GM19324 (cell line): ENCODE measurements at regions not wholly inside any gene's neighbourhood (a gene's known extent, or its start where the extent isn't known, plus 50 kb on each side); places are given as distances from the start of the nearest gene placed in this dataset.
"Not testable (repeated sequence)": the region's sequence is repeated elsewhere in the genome, so short reads cannot be mapped to it uniquely, and the experiment has no call there.

ENCODE experiments used
- ATAC-seq: cut with Tn5 transposase; IDR thresholded peaks from one replicate; pipeline ENCODE4 v1.9.1; 2021; ENCODE audit warnings: mild to moderate bottlenecking, moderate library complexity; ENCODE audit not compliant: unreplicated experiment, low FRiP score

DNA sequence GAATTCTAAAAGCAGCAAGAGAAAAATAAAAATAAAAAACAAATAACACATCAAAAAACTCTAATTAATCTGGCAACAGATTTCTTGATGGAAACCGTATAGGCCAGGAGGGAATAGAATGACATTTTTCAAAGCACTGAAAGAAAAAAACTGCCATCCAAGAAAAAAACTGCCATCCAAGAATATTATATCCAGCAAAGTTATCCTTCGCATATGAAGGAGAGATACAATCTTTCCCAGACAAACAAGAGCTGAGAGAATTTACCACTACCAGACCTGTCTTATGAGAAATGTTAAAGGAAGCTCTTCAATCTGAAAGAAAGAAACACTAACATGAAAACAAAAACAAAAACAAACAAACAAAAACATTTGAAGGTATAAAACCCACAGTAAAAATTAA, 214.8 kb downstream of the EMP1 start:
- ATAC-seq = no peak

DNA sequence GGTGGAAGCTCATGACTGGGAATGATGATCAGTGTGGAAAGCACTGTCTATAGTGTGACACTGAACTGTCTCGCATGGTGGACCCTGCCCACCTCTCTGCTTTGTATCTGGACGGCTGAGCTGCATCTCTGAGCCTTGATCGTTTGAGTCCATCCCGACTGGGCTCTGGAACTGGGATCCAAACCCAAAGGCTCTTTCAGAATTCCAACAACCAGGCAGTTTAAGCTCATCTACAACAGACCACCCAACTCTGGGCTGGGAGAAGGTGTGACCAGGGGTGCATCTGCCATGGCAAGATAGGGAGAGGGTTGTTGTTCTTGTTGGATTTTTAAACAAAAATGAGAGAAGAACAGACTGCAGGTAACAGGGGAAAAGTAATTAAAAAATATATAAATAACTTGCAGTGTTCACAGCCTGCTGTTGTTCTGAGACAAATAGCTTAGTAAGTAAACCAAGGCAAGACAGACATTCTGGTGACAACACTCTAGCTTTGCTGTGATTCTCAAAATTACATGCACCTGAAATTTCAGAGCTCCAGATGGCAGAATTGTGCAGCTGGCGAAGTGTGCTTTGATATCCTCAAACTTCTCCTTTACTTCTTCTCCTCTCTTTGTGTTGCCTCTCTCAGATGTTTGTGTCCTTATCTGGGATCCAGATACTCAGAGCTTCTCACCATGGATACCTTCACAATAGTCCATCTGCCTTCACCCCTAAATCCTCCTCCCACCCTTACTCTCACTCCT, 209.6 kb downstream of the EMP1 start:
- ATAC-seq = no peak

GRCh38 chr12:13404631-13405473, 208.3 kb downstream of the EMP1 start:
- no peak for ATAC-seq

- ATAC-seq = no peak
These were observed 207.6 kb downstream of the EMP1 start for GRCh38 chr12:13404111-13404628.

DNA sequence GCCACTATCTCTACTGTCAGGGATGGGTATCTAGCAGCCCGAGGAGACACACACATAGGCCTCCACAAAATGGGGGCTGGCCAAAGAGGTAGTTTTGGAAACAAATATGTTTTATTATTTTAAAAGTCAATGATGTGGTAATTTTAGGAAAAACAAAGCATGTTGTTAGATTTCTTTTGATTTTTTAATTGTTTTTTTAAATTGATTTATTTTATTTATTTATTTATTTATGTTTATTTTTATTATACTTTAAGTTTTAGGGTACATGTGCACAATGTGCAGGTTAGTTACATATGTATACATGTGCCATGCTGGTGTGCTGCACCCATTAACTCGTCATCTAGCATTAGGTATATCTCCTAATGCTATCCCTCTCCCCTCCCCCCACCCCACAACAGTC, 194.8 kb downstream of the EMP1 start:
- not testable (repeated sequence) for ATAC-seq

DNA sequence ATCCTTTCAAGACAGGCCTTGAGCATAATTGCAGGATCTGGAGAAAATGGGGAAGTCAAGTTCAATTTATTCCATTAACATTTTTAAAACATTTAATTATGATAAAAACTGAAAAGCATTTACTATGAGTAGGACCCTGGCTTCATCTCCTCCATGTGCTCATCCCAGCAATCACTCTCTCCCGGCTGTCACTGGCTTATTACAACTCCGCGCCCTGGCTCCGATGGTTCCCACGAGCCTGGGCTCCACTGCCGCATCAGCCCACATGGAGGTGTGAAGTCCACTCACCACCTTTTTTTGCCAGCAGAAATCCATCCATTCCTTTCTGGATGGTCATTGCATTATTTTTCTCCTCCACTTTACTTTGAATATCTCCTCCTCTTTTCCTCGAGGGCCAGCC, 194.4 kb downstream of the EMP1 start:
- no peak for ATAC-seq

- no peak for ATAC-seq
These were observed 193.9 kb downstream of the EMP1 start for GRCh38 chr12:13390381-13390861.

- no peak for ATAC-seq
These were observed 190.6 kb downstream of the EMP1 start for GRCh38 chr12:13387101-13387500.

GRCh38 chr12:13386323-13387039, 190.0 kb downstream of the EMP1 start:
- no peak for ATAC-seq

GRCh38 chr12:13383379-13383778, 186.9 kb downstream of the EMP1 start:
- ATAC-seq = no peak

DNA sequence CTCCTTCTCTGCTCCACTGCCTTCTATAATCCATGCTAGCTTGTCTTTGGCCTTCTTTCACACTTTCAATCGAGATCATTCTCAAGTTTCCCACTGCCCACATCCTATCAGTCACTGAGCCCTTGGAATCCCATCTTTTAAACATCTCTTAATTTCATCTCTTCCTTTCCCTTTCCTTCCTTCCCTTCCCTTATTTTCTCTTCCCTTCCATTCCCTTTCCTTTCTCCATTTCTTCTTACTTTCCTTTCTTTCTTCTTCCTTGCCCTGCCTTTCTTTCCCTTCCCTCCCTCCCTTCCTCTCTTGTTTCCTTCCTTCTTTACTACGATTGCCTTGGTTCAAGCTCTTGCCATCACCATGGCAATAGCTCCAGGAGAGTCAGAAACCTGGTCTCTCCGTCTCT, 183.8 kb downstream of the EMP1 start:
- no peak for ATAC-seq

- no peak for ATAC-seq
These were observed 183.1 kb downstream of the EMP1 start for GRCh38 chr12:13379531-13380188.

DNA sequence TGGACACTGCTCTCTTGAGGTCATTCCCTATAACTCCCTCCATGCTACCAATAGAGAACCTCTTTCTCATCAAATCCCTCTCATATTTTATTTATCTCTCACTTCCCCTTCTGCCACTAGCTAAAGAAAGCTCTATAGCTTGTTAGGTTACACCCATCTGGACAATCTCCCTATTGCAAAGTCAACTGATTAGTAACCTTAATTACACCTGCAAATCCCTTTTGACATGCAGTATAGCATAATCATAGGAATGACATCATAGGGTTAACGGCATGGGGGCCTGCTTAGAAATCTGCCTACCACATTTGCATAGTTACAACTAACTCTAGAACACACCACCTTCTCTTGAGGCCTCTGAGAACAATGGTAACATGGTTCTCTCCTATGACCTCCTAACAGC, 181.2 kb downstream of the EMP1 start:
- ATAC-seq = no peak

DNA sequence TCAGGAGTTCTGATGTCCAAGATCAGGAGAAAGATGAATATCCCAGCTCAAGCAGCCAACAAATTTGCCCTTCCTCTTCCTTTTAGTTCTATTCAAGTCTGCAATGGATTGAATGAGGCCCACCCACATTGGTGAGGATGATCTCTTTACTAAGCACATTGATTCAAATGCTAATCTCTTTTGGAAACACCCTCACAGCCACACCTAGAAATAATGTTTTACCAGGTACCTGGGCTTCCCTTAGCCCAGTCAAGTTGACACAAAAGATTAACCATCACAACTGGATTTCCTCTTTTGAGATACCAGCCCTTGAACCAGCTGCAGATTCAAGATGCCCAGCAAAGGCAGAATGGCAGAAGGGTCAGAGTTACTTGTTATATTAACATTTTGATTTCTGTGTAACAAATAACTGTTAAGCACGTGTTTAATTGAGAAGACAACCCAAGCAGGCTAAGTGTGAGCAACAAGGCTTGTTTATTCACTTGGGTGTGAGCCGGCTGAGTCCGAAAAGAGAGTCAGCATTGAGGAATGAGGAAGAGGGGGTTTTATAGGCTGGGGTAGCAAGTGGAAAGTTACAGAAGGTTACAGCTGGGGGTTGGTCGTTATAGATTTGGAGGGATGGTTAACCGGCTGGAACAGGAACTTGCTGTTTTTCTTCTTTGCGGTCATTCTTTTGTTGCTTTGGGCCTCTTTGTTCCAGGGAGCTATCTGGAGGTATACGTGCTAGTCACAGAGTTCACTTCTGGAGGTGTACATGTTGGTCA, 180.3 kb downstream of the EMP1 start:
- ATAC-seq = no peak

DNA sequence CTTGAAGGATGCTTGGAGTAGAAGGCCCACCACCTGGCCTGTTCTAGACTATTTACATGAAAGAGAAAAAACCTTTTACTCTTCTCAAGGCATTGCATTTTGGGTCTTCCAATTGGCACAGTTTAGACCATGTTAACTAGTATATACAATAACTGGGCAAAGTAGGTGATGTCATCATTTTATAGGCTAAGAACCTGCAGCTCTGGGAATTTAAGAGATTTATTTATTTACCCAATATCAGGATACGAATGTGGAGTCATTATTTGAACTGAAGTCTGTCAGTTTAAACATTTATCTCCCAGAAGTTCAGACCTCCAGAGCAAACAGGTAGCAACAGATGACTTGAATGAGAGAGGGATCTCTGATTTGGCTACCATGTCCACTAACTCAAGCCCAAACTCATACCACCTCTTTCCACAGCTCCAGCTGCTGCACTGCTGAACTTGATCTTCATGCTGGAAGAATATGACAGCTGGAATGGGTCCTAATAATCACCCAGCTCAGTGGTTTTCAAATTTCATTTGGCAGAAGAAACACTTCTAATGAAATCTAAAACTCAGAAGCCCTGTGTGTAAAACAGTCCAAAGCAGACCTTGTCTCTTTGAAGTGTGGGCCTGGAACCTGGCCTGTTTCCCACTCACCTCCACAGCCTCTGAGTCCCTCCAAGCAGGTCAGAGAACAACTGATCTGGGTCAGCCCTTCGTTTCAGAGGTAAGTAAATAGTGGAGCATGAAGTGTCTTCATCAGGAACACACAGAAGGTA, 179.2 kb downstream of the EMP1 start:
- no peak for ATAC-seq

- no peak for ATAC-seq
These were observed 178.3 kb downstream of the EMP1 start for GRCh38 chr12:13374793-13375192.

- ATAC-seq = no peak
These were observed 177.3 kb downstream of the EMP1 start for GRCh38 chr12:13373803-13374202.

DNA sequence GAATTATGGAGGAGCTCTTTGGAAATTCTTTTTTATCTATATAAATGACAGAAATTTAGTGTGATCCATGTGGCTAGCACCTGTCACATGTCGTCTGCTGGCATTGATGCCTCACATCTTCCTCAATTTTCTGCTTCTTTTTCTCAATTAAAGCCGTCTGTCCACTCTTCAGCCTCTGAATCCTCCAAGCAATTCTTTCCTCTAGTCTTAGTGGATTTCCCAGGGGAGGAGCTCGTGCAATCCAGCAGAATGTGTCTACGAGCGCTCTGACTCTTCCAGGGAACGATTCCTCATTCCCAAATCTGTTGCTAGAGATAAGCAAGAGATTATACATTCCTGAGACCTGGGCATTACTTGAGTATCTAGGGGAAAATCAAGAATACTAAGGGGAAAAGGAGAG, 176.6 kb downstream of the EMP1 start:
- ATAC-seq = no peak

- no peak for ATAC-seq
These were observed 175.9 kb downstream of the EMP1 start for GRCh38 chr12:13372386-13372785.
